ENCODE measurements at regions not wholly inside any gene's neighbourhood (a gene's known extent, or its start where the extent isn't known, plus 50 kb on each side); places are given as distances from the start of the nearest gene placed in this dataset.

DNA sequence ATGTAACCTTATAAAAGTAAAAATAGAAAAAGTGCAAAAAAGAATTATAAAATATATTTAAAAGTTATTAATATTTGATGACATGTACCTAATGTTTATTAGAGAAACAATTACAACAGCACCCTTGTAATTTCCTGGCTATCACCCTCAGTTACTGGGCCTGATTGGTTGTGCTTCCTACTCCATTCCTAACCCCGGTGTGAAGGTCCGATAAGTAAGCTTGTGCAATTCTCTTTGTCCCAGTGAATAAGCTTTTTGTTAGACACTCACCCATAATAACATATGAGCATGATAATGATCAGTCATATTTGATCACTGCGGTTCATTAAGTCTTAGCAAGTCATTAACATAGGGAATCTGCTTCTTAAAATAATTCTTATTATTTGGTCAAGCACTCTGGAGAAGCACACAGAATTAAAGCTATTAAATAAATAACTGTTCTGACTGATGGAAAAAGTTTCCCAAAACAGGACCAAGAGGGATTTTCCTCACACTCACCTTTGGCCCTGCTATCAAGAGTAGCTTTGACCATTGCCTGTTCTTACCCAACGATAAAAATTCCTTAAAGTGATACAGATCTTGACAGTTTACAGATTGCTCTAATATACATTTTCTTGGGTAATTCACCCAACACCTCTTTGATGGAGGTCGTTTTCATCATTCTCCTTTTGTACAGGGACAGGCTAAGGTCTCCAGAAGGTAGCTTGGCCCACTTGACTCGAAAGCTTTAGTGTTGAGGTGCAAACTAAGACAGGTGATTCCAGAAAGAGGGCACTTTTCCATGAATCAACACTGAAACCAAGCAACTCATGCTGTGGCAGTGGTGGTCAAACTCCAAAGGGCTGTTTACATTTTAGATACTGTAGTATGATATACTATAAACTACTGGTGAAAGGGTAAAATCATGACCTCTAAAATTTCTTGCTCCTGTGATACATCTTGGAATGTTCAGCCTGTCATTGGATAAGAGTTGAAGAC lies 543.0 kb upstream of the KCNMB2 start:
- no peak for TF ChIP-seq SIN3A (IDR thresholded peaks at IDR 0.05; ENCODE audit: borderline replicate concordance, insufficient read depth, low read length)
- TF ChIP-seq TAF1 (IDR thresholded peaks at IDR 0.05; ENCODE audit: borderline replicate concordance, insufficient read depth, low read length), result no peak
- TF ChIP-seq POLR2AphosphoS5 (IDR thresholded peaks at IDR 0.05; ENCODE audit: low read depth, low read length), result no peak

- no peak for TF ChIP-seq SIN3A (IDR thresholded peaks at IDR 0.05; ENCODE audit: borderline replicate concordance, insufficient read depth, low read length)
- TF ChIP-seq TAF1 (IDR thresholded peaks at IDR 0.05; ENCODE audit: borderline replicate concordance, insufficient read depth, low read length), result no peak
- TF ChIP-seq FOXP2 (optimal IDR thresholded peaks at IDR 0.05; ENCODE audit: borderline replicate concordance, extremely low read depth, extremely low read length, insufficient read depth), result no peak
- TF ChIP-seq, protein P1, sequence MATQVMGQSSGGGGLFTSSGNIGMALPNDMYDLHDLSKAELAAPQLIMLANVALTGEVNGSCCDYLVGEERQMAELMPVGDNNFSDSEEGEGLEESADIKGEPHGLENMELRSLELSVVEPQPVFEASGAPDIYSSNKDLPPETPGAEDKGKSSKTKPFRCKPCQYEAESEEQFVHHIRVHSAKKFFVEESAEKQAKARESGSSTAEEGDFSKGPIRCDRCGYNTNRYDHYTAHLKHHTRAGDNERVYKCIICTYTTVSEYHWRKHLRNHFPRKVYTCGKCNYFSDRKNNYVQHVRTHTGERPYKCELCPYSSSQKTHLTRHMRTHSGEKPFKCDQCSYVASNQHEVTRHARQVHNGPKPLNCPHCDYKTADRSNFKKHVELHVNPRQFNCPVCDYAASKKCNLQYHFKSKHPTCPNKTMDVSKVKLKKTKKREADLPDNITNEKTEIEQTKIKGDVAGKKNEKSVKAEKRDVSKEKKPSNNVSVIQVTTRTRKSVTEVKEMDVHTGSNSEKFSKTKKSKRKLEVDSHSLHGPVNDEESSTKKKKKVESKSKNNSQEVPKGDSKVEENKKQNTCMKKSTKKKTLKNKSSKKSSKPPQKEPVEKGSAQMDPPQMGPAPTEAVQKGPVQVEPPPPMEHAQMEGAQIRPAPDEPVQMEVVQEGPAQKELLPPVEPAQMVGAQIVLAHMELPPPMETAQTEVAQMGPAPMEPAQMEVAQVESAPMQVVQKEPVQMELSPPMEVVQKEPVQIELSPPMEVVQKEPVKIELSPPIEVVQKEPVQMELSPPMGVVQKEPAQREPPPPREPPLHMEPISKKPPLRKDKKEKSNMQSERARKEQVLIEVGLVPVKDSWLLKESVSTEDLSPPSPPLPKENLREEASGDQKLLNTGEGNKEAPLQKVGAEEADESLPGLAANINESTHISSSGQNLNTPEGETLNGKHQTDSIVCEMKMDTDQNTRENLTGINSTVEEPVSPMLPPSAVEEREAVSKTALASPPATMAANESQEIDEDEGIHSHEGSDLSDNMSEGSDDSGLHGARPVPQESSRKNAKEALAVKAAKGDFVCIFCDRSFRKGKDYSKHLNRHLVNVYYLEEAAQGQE (IDR thresholded peaks at IDR 0.05; ENCODE audit: insufficient read depth in 1 of 2, low read depth in 2 of 2, low read length in 2 of 2), result no peak
- no peak for TF ChIP-seq POLR2AphosphoS5 (IDR thresholded peaks at IDR 0.05; ENCODE audit: low read depth, low read length)
Observed at GRCh38 chr3:177994976-177995375, 541.3 kb upstream of the KCNMB2 start.

GRCh38 chr3:177995381-177996085 lies 540.7 kb upstream of the KCNMB2 start:
- no peak for TF ChIP-seq SIN3A (IDR thresholded peaks at IDR 0.05; ENCODE audit: borderline replicate concordance, insufficient read depth, low read length)
- TF ChIP-seq TAF1 (IDR thresholded peaks at IDR 0.05; ENCODE audit: borderline replicate concordance, insufficient read depth, low read length), result no peak
- TF ChIP-seq, protein P1 (IDR thresholded peaks at IDR 0.05; ENCODE audit: insufficient read depth in 1 of 2, low read depth in 2 of 2, low read length in 2 of 2), result no peak
- TF ChIP-seq FOXP2 (optimal IDR thresholded peaks at IDR 0.05; ENCODE audit: borderline replicate concordance, extremely low read depth, extremely low read length, insufficient read depth), result no peak
- no peak for TF ChIP-seq POLR2AphosphoS5 (IDR thresholded peaks at IDR 0.05; ENCODE audit: low read depth, low read length)

DNA sequence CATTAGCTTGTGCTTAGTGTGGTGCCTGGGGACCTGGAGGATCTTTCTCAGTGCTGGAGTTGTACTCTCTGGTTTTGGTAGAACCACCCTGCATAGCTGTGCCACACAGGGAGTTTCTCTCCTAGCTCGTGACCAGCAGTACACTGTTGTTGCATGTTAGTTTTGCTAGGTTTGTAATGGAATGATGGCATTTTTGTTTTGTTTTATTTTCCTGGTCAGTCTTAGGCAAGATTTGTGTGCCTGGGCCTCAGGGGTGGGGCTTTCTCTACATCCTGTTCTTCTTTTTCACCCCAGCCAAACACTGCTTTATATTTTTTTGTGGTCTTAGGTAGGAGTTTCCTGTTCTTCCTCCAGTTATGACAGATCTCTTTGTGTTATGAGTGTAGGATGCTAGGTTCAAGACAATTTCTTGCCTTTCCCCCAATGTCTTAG lies 534.5 kb upstream of the KCNMB2 start:
- TF ChIP-seq SIN3A (IDR thresholded peaks at IDR 0.05; ENCODE audit: borderline replicate concordance, insufficient read depth, low read length), result no peak
- no peak for TF ChIP-seq POLR2AphosphoS5 (IDR thresholded peaks at IDR 0.05; ENCODE audit: low read depth, low read length)
- no peak for TF ChIP-seq TAF1 (IDR thresholded peaks at IDR 0.05; ENCODE audit: borderline replicate concordance, insufficient read depth, low read length)
- TF ChIP-seq FOXP2 (optimal IDR thresholded peaks at IDR 0.05; ENCODE audit: borderline replicate concordance, extremely low read depth, extremely low read length, insufficient read depth), result no peak

- TF ChIP-seq TAF1 (IDR thresholded peaks at IDR 0.05; ENCODE audit: borderline replicate concordance, insufficient read depth, low read length), result no peak
- no peak for TF ChIP-seq SIN3A (IDR thresholded peaks at IDR 0.05; ENCODE audit: borderline replicate concordance, insufficient read depth, low read length)
- TF ChIP-seq POLR2AphosphoS5 (IDR thresholded peaks at IDR 0.05; ENCODE audit: low read depth, low read length), result no peak
- TF ChIP-seq, protein P1 (IDR thresholded peaks at IDR 0.05; ENCODE audit: insufficient read depth in 1 of 2, low read depth in 2 of 2, low read length in 2 of 2), result no peak
- no peak for TF ChIP-seq FOXP2 (optimal IDR thresholded peaks at IDR 0.05; ENCODE audit: borderline replicate concordance, extremely low read depth, extremely low read length, insufficient read depth)
Observed at GRCh38 chr3:178002113-178002512, 534.1 kb upstream of the KCNMB2 start.
